Aorta (tissue), 5 donors: ENCODE measurements at regions not wholly inside any gene's neighbourhood (a gene's known extent, or its start where the extent isn't known, plus 50 kb on each side); places are given as distances from the start of the nearest gene placed in this dataset.
"Not testable (repeated sequence)": the region's sequence is repeated elsewhere in the genome, so short reads cannot be mapped to it uniquely, and the experiment has no call there.

Source experiments
- ATAC-seq: fragments of 200-7000 bp; cut with Tn5 transposase; one replicate; pipeline ENCODE4 v1.9.1; 2022; ENCODE audit warnings: moderate library complexity; ENCODE audit not compliant: low FRiP score
- DNase-seq, 2 donors: peaks; one replicate each; pipeline ENCODE4 v3.0.0-alpha.2; 2020
- H3K27ac ChIP-seq, 2 donors: one replicate each; pipeline ENCODE4 v1.5.1; 2013; ENCODE audit warnings: low read length in 2 of 2, mild to moderate bottlenecking in 2 of 2, moderate library complexity in 2 of 2, control low read depth in 1 of 2, inconsistent platforms in 1 of 2, low read depth in 1 of 2
- H3K27me3 ChIP-seq, 2 donors: one replicate each; pipeline ENCODE4 v1.6.1; 2013; ENCODE audit warnings: control low read depth in 1 of 2, low read length in 1 of 2, mild to moderate bottlenecking in 1 of 2, moderate library complexity in 1 of 2; ENCODE audit not compliant: insufficient read depth in 2 of 2, control insufficient read depth in 1 of 2
- H3K36me3 ChIP-seq, 2 donors: one replicate each; pipeline ENCODE4 v1.6.1; 2013; ENCODE audit warnings: control low read depth in 1 of 2, low read length in 1 of 2, mild to moderate bottlenecking in 1 of 2; ENCODE audit not compliant: insufficient read depth in 2 of 2, control insufficient read depth in 1 of 2
- H3K4me1 ChIP-seq, 2 donors: one replicate each; pipeline ENCODE4 v1.6.1; 2013; ENCODE audit warnings: low read length in 2 of 2, control low read depth in 1 of 2, mild to moderate bottlenecking in 1 of 2, moderate library complexity in 1 of 2; ENCODE audit not compliant: insufficient read depth in 2 of 2, control insufficient read depth in 1 of 2
- H3K4me3 ChIP-seq, 2 donors: one replicate each; pipeline ENCODE4 v1.5.1; 2013; ENCODE audit warnings: low read length in 2 of 2, control low read depth in 1 of 2, mild to moderate bottlenecking in 1 of 2
- H3K9me3 ChIP-seq: one replicate; pipeline ENCODE4 v1.6.1; 2013; ENCODE audit warnings: mild to moderate bottlenecking, low read length; ENCODE audit not compliant: control insufficient read depth
- WGBS, 2 donors: extraction: QIAGEN DNeasy Blood & Tissue Kit; methylation state at CpG; one replicate each; pipeline ENCODE4 v1.1.7; 2013; 5-methylcytosine and 5-hydroxymethylcytosine counted together
- intact Hi-C, 2 donors: fragments of 100-400 bp; cut with DNase I; formaldehyde crosslinking; loops; one replicate each; pipeline versions ENCODE4 v1.14.2 to v1.15.0; 2022
- donor health status: healthy with polysubstance abuse.
- donor health status: Bipolar disorder and iron deficiency.
- donor health status: DM: no; HTN: no; CAD: no.
- donor health status: DM: no; HTN: no; CAD: no.
- donor health status: DM: yes; HTN: yes; CAD: no.

DNA sequence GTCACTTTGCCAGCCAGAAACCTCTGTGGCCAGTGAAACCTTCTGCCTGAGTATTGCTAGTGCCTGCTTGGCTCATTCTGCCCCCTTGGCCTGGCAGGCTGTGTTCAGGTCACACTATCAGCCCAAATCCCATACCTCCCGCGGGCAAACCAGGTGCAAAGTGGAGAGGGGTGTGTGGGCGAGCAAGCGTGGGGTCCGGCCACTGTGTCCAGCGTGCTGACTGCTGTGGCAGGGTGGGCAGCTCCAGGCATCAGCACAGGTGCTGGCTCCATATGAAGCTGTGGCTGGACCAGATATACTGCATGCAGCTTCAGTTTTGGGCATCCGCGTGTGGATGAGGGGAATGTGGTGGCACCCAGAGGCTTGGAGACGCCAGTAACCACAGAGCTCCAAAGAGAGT, 576.5 kb upstream of the EDIL3 start:
- Histone ChIP-seq H3K27ac (no peak overlapping the region), H3K4me3 (no peak overlapping the region), H3K9me3 (no peaks in the 10 kb centered on the region), H3K4me1 (no peaks in the 10 kb centered on the region), H3K27me3 (no peaks in the 10 kb centered on the region), H3K36me3 (no peaks in the 10 kb centered on the region)
- DNase-seq (peak; percentile 33 to 57), ATAC-seq (no peak)
- WGBS, 2 donors, result 86 to 88% methylated on average over 9 of the region's 9 CpGs
- intact Hi-C loops, result no loop called here

DNA sequence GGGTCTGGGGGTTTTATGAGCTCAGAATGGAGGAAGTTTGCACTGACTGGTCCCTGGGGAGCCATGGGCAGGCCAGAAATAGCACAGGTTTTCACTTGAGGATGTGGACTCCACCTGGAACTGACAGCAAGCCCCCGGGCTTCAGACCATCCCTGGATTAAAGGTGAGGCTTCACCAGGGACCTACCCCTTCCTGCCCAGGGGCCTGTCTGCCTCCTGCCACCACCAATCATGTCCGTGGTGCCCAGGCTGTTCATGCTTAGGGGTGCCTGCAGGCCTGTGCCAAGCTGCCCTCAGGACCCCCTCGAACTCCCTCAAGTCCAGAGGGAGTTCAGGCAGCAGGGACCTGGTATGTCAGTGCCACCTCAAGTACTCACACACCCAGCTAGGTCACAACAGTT, 577.2 kb upstream of the EDIL3 start:
- Histone ChIP-seq H3K27me3 (no peaks in the 10 kb centered on the region), H3K9me3 (no peaks in the 10 kb centered on the region), H3K27ac (no peak overlapping the region), H3K36me3 (no peaks in the 10 kb centered on the region), H3K4me3 (no peak overlapping the region), H3K4me1 (no peaks in the 10 kb centered on the region)
- WGBS, 2 donors, result 79 to 88% methylated on average over 3 of the region's 3 CpGs
- intact Hi-C loops, result no loop called here
- ATAC-seq, result no peak
- no peak for DNase-seq

DNA sequence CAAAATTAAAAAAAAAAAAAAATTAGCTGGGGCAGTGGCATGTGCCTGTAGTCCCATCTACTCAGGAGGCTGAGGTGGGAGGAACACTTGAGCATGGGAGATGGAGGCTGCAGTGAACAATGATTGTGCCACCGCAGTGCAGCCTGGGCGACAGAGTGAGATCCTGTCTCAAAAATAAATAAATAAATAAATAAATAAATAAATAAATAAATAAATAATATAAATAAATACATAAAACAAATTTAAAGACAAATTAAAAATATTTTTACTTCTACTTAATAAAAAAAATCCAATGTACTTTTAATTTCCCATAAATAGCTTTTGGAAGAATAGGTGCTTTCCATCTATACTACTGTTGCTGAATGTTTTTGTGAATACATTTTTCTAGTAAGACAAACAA, 598.4 kb upstream of the EDIL3 start:
- H3K36me3 ChIP-seq, result no peaks in the 10 kb centered on the region
- intact Hi-C loops, result no loop called here

DNA sequence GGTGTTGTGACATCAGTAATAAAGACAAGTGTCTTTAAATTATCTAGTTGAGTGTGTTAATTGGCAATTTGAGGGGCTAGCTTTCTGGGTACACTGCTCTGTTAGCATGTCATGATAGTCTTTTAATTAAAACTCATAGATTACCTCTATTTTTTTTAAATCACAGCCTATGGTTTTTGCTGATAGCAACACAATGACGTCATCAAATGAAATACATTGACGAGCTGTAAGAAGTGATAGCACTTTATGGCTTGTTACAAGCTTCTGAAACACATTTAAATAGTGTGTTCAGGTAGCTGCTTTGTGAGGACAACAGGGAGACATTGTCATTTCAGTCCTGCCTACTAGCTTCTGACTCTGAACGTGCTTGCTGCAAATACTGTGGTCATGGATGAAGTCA, 600.5 kb upstream of the EDIL3 start:
- intact Hi-C loops, result no loop called here
- no peak overlapping the region for H3K4me3 ChIP-seq
- 65 to 69% methylated on average over 3 of the region's 3 CpGs for WGBS, 2 donors
- no peak overlapping the region for H3K27ac ChIP-seq
- H3K36me3 ChIP-seq, result no peaks in the 10 kb centered on the region
- H3K9me3 ChIP-seq, result no peaks in the 10 kb centered on the region
- DNase-seq (no peak), ATAC-seq (no peak)
- H3K27me3 ChIP-seq, result no peaks in the 10 kb centered on the region
- no peaks in the 10 kb centered on the region for H3K4me1 ChIP-seq

More for the DNA sequence above, 598.4 kb upstream of the EDIL3 start:
- Histone ChIP-seq H3K4me1 (no peaks in the 10 kb centered on the region), H3K9me3 (no peaks in the 10 kb centered on the region), H3K27me3 (no peaks in the 10 kb centered on the region), H3K4me3 (no peak overlapping the region), H3K27ac (no peak overlapping the region)
- DNase-seq, result no peak
- ATAC-seq, result no peak
- WGBS, 2 donors, result 71 to 78% methylated on average over 2 of the region's 2 CpGs

DNA sequence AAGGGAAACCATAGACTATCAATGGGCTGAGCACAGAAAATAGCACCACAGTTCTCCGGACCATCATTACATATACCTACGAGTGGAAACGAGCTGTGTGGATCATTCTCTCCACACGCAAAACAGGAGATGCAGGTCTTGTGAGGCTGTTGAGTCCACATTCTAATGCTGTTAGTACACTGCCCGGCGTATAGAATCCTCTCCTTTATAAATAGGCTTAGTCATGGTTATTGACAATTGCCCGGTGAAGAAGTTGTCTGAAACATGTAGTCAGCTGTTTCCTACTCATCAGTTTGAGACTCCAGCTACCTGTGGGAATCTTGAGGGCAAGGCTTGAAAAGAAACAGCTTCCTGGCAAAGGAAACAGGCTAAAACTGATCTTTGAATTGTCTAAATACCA, 602.0 kb upstream of the EDIL3 start:
- Histone ChIP-seq H3K9me3 (no peaks in the 10 kb centered on the region), H3K4me3 (no peak overlapping the region), H3K27ac (no peak overlapping the region), H3K4me1 (no peaks in the 10 kb centered on the region), H3K27me3 (no peaks in the 10 kb centered on the region), H3K36me3 (no peaks in the 10 kb centered on the region)
- no peak for DNase-seq
- WGBS, 2 donors, result 87 to 88% methylated on average over 7 of the region's 7 CpGs
- intact Hi-C loops, result no loop called here
- no peak for ATAC-seq

DNA sequence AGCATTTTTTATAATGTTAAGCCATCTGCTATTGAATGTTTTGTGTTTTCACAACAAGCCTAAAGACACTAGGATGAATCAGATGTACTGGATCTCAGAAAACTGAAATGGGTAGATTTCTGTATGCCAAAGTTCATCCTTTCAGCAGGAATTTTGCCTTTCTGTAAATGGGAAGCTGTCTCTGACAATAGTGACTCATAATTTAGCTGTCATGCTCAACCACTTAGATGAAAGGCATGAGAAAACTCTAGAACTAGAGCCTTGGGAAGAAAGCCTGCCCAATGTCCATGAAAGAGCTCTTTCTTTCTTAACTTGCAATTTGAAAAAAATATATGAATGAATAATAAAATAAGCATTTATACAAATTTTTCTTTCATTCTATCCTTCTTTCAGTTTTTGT, 616.0 kb upstream of the EDIL3 start:
- ATAC-seq (no peak), DNase-seq (no peak)
- H3K9me3 ChIP-seq, result no peaks in the 10 kb centered on the region
- no peak overlapping the region for H3K4me3 ChIP-seq
- no peaks in the 10 kb centered on the region for H3K36me3 ChIP-seq
- intact Hi-C loops, result no loop called here
- H3K4me1 ChIP-seq, result no peaks in the 10 kb centered on the region
- H3K27ac ChIP-seq, result no peak overlapping the region
- peaks cover 0 to 1% of the 10 kb centered on the region in 2 donors for H3K27me3 ChIP-seq

DNA sequence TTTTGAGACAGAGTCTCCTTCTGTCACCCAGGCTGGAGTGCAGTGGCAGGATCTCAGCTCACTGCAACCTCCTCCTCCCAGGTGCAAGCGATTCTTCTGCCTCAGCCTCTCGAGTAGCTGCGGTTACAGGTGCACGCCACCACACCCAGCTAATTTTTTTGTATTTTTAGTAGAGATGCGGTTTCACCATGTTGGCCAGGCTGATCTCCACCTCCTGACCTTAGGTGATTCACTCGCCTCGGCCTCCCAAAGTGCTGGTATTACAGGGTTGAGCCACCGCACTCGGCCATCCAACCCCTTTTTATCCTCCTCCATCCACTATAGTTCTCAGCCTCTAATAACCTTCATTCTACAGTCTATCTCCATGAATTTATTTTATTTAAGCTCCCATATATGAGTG, 617.3 kb upstream of the EDIL3 start:
- 96 to 97% methylated on average over 9 of the region's 9 CpGs for WGBS, 2 donors
- H3K36me3 ChIP-seq, ATAC-seq, H3K4me3 ChIP-seq, H3K4me1 ChIP-seq, intact Hi-C loops, H3K9me3 ChIP-seq, H3K27me3 ChIP-seq, H3K27ac ChIP-seq: not testable (repeated sequence)
- peak in 1 of 2 donors; percentile 51 for DNase-seq

DNA sequence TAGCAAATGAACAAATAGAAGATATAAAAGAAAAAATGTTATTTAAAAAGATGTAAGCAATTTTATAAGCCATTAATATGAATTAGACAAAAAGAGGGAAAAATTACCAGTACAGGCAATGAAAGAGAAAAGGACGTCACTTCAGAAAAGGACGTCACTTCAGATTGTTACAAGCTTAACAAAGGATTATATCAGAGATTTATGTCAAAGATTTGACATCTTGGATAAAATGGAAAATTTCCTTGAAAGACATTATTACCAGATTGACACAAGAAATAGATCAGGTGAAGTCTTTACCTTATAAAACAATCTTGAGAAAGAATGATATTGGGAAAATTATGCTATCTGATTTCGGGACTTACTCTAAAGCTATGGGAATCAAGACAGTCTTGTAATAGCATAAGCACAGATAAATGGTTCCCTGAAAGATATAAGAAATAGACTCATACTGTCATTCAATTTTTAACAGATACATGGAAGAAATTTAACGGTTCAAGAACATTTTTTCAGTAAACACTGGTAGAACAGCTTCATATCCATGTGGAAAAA, 625.4 kb upstream of the EDIL3 start:
- intact Hi-C loops, result no loop called here
- Histone ChIP-seq H3K4me3 (no peak overlapping the region), H3K4me1 (no peaks in the 10 kb centered on the region), H3K27ac (no peak overlapping the region), H3K27me3 (peaks cover 0 to 1% of the 10 kb centered on the region in 2 donors), H3K9me3 (no peaks in the 10 kb centered on the region), H3K36me3 (no peaks in the 10 kb centered on the region)
- ATAC-seq (no peak), DNase-seq (no peak)
- WGBS, 2 donors, result 80 to 89% methylated on average over 4 of the region's 4 CpGs

DNA sequence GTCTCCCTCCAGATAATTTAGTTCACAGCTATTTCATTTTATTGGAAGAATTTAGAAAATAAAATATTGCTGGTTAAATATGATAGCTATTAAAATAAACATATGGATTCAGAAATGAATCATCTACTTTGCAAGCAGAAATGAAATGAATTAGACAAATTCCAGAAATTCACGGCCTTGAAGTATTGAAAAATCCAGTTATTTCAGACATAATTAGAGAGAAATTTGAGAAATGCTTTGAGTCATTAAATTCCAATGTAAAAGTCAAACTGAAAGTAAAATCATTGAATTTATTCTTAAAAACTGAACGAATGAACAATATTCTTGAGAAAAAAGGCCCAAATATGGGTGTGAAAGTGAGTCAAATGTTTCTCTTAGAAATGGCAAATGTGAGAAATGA, 632.6 kb upstream of the EDIL3 start:
- ATAC-seq (no peak), DNase-seq (no peak)
- intact Hi-C loops, result no loop called here
- Histone ChIP-seq H3K9me3 (peaks cover 2% of the 10 kb centered on the region), H3K27me3 (no peaks in the 10 kb centered on the region), H3K36me3 (no peaks in the 10 kb centered on the region), H3K4me1 (no peaks in the 10 kb centered on the region), H3K4me3 (no peak overlapping the region), H3K27ac (no peak overlapping the region)
- 72 to 77% methylated on average over 2 of the region's 2 CpGs for WGBS, 2 donors
